PFSK-1 (cell line): ENCODE measurements at regions not wholly inside any gene's neighbourhood (a gene's known extent, or its start where the extent isn't known, plus 50 kb on each side); places are given as distances from the start of the nearest gene placed in this dataset.

Experiments
- FOXP2 ChIP-seq: optimal IDR thresholded peaks from 2 replicates; pipeline ENCODE3; 2011; ENCODE audit warnings: borderline replicate concordance, control low read depth, inconsistent platforms; ENCODE audit not compliant: insufficient read depth; ENCODE audit errors: extremely low read length, extremely low read depth
- POLR2AphosphoS5 ChIP-seq: IDR thresholded peaks from 2 replicates; pipeline ENCODE4 v1.6.1; 2012; ENCODE audit warnings: low read depth, mild to moderate bottlenecking, control low read depth, low read length, moderate library complexity
- SIN3A ChIP-seq: IDR thresholded peaks from 2 replicates; pipeline ENCODE4 v1.6.1; 2012; ENCODE audit warnings: mild to moderate bottlenecking, low read length, moderate library complexity, borderline replicate concordance; ENCODE audit not compliant: insufficient read depth
- TAF1 ChIP-seq: IDR thresholded peaks from 2 replicates; pipeline ENCODE4 v1.6.1; 2012; ENCODE audit warnings: low read length, control low read depth, borderline replicate concordance; ENCODE audit not compliant: insufficient read depth
- TF ChIP-seq, protein P1 (sequence below), 2 experiments: IDR thresholded peaks; 2 replicates each; pipeline versions ENCODE4 v1.6.1 to v1.8.0; 2011 to 2012; ENCODE audit warnings: low read depth in 2 of 2, low read length in 2 of 2, control low read depth in 1 of 2, inconsistent platforms in 1 of 2, mild to moderate bottlenecking in 1 of 2, moderate library complexity in 1 of 2; ENCODE audit not compliant: insufficient read depth in 1 of 2

GRCh38 chr13:89066868-89067466 lies 1395.8 kb downstream of the SLITRK5 start:
- TF ChIP-seq POLR2AphosphoS5 (no peak), SIN3A (no peak)

DNA sequence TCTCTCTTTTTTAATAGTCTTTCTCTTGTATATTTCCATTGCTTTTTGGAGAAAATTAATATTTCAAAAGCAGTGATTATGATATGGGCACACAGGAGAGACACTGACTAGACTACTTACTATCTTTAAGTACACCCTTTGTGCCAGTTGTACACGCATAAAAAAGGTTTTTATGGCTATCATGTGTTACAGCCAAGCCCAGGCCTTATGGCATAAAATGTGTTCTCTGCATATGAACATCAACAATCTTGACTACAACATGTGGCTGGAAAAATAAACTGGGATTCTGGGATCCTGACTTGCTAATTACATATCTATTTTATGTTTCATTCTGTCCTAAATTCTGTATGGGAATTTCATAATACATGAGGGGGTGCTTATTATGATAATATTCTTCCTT lies 1401.8 kb downstream of the SLITRK5 start:
- TF ChIP-seq, protein P1, sequence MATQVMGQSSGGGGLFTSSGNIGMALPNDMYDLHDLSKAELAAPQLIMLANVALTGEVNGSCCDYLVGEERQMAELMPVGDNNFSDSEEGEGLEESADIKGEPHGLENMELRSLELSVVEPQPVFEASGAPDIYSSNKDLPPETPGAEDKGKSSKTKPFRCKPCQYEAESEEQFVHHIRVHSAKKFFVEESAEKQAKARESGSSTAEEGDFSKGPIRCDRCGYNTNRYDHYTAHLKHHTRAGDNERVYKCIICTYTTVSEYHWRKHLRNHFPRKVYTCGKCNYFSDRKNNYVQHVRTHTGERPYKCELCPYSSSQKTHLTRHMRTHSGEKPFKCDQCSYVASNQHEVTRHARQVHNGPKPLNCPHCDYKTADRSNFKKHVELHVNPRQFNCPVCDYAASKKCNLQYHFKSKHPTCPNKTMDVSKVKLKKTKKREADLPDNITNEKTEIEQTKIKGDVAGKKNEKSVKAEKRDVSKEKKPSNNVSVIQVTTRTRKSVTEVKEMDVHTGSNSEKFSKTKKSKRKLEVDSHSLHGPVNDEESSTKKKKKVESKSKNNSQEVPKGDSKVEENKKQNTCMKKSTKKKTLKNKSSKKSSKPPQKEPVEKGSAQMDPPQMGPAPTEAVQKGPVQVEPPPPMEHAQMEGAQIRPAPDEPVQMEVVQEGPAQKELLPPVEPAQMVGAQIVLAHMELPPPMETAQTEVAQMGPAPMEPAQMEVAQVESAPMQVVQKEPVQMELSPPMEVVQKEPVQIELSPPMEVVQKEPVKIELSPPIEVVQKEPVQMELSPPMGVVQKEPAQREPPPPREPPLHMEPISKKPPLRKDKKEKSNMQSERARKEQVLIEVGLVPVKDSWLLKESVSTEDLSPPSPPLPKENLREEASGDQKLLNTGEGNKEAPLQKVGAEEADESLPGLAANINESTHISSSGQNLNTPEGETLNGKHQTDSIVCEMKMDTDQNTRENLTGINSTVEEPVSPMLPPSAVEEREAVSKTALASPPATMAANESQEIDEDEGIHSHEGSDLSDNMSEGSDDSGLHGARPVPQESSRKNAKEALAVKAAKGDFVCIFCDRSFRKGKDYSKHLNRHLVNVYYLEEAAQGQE (IDR thresholded peaks at IDR 0.05; ENCODE audit: insufficient read depth in 1 of 2, low read depth in 2 of 2, low read length in 2 of 2), result no peak
- TF ChIP-seq FOXP2 (no peak), SIN3A (no peak), POLR2AphosphoS5 (no peak), TAF1 (no peak)

DNA sequence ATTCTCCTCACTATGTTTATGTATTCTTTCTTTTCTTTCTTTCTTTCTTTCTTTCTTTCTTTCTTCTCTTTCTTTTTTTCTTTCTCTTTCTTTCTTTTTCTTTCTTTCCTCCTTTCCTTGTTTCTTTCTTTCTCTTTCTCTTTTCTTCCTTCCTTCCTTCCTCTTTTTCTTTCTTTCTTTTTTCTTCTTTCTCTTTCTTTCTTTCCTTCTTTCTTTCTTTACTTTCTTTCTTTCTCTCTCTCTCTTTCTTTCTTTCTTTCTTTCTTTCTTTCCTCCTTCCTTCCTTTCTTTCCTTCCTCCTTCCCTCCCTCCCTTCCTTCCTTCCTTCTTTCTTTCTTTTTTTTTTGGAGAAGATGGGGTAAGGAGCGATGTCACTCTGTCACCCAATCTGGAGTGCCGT lies 1405.5 kb downstream of the SLITRK5 start:
- no peak for TF ChIP-seq FOXP2
- TF ChIP-seq, protein P1 (IDR thresholded peaks at IDR 0.05; ENCODE audit: insufficient read depth in 1 of 2, low read depth in 2 of 2, low read length in 2 of 2), result no peak
- no peak for TF ChIP-seq SIN3A
- no peak for TF ChIP-seq TAF1
- TF ChIP-seq POLR2AphosphoS5, result no peak

DNA sequence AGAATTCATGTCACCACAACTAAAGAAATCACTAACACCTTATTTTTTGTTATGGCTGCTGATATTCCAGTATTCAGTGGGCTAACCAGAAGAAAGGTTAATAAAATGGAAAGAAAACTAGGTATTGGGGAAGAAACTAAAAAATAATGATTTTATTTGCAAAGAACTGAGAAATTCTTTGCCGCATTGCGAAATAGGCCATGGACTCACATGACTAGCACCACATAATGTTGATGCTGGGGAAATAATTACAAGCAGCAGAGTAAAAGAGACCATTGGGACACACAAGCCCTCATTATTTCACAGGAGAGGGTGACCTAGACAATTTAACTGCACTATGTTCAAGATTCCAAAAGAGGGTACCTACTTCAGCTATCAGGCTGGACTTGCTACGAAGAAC lies 1411.5 kb downstream of the SLITRK5 start:
- TF ChIP-seq FOXP2 (no peak), TAF1 (no peak), POLR2AphosphoS5 (no peak), SIN3A (no peak)
- TF ChIP-seq, protein P1 (IDR thresholded peaks at IDR 0.05; ENCODE audit: insufficient read depth in 1 of 2, low read depth in 2 of 2, low read length in 2 of 2), result no peak

DNA sequence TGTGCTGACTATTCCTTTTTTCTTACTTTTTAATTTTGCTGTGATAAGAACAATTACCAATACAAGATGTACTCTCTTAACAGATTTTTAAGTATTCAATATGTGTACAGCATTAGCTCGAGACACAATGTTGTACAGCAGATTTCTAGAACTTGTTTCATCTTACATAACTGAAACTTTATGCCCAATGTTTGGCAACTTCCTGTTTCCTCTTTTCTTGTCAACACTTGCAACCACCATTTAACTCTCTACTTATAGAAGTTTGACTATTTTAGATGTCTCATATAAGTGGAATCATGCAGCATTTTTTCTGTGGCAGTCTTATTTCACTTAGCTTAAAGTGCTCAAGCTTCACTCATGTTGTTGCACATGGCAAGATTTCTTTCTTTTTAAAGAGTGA lies 1426.8 kb downstream of the SLITRK5 start:
- no peak for TF ChIP-seq FOXP2

DNA sequence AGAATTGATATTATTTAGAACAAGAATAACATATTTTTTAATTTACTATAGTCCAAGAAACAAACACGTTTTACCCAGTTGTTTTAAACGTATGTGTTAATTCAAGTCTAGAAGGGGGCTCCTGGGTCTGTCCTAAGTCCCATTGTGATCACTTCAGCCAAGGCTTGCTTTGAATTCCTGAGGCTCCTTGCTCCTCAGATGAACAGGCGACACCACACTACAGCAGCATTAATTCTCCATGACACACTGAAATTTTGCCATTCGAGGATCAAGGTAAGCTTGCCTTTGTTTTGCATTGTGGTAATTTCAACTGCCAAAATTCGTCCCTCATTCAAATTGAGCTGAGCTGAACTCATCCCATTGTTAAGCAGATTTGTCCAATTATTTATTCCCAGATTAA lies 1442.6 kb downstream of the SLITRK5 start:
- TF ChIP-seq FOXP2, result no peak
- TF ChIP-seq POLR2AphosphoS5, result no peak
- TF ChIP-seq TAF1, result no peak
- TF ChIP-seq, protein P1 (IDR thresholded peaks at IDR 0.05; ENCODE audit: insufficient read depth in 1 of 2, low read depth in 2 of 2, low read length in 2 of 2), result no peak
- no peak for TF ChIP-seq SIN3A
